GM13977 (cell line): ENCODE measurements at regions not wholly inside any gene's neighbourhood (a gene's known extent, or its start where the extent isn't known, plus 50 kb on each side); places are given as distances from the start of the nearest gene placed in this dataset.
"Not testable (repeated sequence)": the region's sequence is repeated elsewhere in the genome, so short reads cannot be mapped to it uniquely, and the experiment has no call there.

Experiments
- DNase-seq: peaks from one replicate; pipeline ENCODE4 v3.0.0; 2012; ENCODE audit warnings: low spot score
- in situ Hi-C: fragments of 300-500 bp; cut with MboI; formaldehyde crosslinking; loops from one replicate; pipeline ENCODE4 v1.12.0; 2022; ENCODE audit warnings: low sequenced_read_pairs, low pct_unique_long_range_greater_than_20kb, mixed read lengths, inconsistent platforms; ENCODE audit not compliant: unreplicated experiment
- TF ChIP-seq, protein P1 (sequence below): IDR thresholded peaks from 2 replicates; pipeline ENCODE4 v1.5.1; 2012; ENCODE audit warnings: mild to moderate bottlenecking, control low read depth; ENCODE audit not compliant: insufficient read depth; ENCODE audit errors: extremely low read depth, missing control alignments

DNA sequence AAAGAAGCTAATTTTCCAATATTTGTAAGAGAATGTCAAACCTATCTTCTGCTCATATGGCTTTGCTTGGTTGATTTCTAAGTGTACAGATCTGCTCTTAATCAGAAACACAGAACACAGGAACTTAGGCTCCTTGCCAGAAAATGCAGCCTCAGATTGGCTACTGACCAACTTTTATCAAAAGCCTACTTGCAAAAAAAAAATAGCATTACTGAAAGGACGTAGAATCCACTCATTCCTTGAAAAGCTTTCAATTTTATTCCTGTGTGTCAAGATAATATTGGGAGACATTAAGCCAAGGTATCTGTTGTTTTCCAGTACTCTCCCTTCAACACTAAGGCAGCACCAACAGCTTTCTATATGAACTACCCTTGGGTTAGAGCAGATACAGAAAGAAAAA is 127.6 kb upstream of the INTU start:
- TF ChIP-seq, protein P1, sequence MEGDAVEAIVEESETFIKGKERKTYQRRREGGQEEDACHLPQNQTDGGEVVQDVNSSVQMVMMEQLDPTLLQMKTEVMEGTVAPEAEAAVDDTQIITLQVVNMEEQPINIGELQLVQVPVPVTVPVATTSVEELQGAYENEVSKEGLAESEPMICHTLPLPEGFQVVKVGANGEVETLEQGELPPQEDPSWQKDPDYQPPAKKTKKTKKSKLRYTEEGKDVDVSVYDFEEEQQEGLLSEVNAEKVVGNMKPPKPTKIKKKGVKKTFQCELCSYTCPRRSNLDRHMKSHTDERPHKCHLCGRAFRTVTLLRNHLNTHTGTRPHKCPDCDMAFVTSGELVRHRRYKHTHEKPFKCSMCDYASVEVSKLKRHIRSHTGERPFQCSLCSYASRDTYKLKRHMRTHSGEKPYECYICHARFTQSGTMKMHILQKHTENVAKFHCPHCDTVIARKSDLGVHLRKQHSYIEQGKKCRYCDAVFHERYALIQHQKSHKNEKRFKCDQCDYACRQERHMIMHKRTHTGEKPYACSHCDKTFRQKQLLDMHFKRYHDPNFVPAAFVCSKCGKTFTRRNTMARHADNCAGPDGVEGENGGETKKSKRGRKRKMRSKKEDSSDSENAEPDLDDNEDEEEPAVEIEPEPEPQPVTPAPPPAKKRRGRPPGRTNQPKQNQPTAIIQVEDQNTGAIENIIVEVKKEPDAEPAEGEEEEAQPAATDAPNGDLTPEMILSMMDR: no peak
- in situ Hi-C loops: no loop called here
- DNase-seq: no peak

DNA sequence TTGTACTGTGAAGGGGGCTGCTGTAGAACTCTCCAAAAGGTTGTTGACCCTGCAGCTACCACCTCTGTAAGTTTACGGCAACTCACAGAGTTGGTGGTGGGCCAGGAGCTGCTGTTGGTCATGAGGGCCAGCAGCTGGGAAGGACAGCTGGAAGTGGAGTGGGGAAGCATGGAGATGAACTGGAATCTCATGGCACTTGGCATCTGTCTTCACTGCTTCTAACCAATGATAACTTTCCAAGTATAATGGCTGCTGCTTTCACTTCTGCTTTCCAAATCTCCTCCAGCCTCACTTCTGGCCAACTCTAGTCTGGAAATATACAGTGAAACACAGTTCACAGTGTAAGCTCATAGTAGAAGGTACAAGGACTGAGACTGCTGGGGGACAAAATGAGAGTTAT is 126.5 kb upstream of the INTU start:
- TF ChIP-seq, protein P1: no peak
- in situ Hi-C loops: no loop called here
- no peak for DNase-seq

DNA sequence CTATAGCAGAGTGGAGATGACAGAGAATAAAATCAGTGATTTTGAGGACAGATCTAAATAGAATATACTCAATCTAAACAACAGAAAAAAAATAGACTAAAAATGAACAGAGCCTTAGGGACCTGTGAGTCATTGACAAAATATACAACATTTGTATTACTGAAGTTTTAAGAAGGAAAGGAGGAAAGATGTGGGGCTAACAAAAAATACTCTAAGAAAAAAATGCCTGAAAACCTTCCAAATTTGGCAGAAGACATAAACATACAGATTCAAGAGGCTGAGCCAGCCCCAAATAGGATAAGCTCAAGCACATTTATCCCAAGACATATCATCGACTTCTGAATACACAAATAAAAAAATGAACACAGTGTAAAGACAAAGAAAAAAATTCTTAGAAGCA is 123.6 kb upstream of the INTU start:
- TF ChIP-seq, protein P1: no peak
- in situ Hi-C loops: no loop called here

GRCh38 chr4:127512672-127513071 is 120.1 kb upstream of the INTU start:
- DNase-seq, in situ Hi-C loops: not testable (repeated sequence)

More for the DNA sequence above, 123.6 kb upstream of the INTU start:
- DNase-seq: no peak

DNA sequence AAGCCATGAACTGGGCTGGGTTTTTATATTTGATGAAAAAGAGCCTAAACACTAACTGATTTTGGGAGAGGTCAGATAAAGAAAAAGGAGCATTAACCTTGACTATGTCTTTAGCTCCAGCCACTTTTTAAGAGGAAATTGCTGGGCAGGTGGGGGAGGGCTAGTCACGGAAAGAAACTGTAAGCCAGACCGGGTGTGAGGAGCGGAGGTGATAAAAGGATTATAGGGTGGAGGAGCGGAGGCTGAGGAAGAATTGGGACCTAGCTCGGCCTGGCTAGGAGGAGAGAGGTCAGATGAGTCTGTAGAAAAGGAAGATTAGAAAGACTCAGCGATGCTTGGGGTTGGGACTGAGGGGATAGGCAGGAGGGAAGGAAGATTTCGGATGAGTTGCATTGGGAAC is 117.5 kb upstream of the INTU start:
- in situ Hi-C loops, DNase-seq: not testable (repeated sequence)

- in situ Hi-C loops: no loop called here
- TF ChIP-seq, protein P1: no peak
- no peak for DNase-seq
Measured at GRCh38 chr4:127518046-127518445, 114.7 kb upstream of the INTU start.

DNA sequence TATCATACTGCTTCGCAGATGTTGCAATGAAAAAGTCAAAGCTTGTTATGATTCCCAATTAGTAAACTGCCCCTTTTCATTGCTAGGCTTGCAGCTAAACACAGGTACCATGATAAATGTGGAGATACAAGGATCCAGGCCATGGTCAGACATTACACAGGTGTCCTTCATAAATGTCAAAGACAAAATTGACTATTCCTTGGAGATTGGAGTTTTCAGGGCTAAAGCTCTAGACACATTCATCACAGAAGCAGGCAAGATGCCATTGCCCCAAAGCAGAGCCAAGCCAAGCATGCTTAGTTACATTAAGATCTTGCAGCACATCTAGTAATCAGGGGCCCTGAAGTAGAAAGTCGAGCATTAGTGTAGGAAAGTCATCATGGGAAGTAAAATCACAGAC is 111.3 kb upstream of the INTU start:
- DNase-seq: no peak
- TF ChIP-seq, protein P1: no peak
- in situ Hi-C loops: no loop called here

GRCh38 chr4:127523369-127523768 is 109.4 kb upstream of the INTU start:
- in situ Hi-C loops: no loop called here
- TF ChIP-seq, protein P1: no peak
- DNase-seq: no peak
